IgD-negative memory B cell (primary cell): ENCODE measurements at regions not wholly inside any gene's neighbourhood (a gene's known extent, or its start where the extent isn't known, plus 50 kb on each side); places are given as distances from the start of the nearest gene placed in this dataset.
"Not testable (repeated sequence)": the region's sequence is repeated elsewhere in the genome, so short reads cannot be mapped to it uniquely, and the experiment has no call there.

Source experiments
- H3K27ac Mint-ChIP-seq, 3 donors: one replicate each; pipeline ENCODE4 v1.8.0; 2020 to 2022; ENCODE audit warnings: mild to moderate bottlenecking in 3 of 3, mixed read lengths in 3 of 3, moderate library complexity in 1 of 3
- H3K27me3 Mint-ChIP-seq: one replicate; pipeline ENCODE4 v1.8.0; 2021; ENCODE audit warnings: mixed read lengths
- H3K36me3 Mint-ChIP-seq: one replicate; pipeline ENCODE4 v1.8.0; 2020; ENCODE audit warnings: mild to moderate bottlenecking, mixed read lengths
- H3K4me1 Mint-ChIP-seq, 3 donors: one replicate each; pipeline ENCODE4 v1.8.0; 2020 to 2022; ENCODE audit warnings: mixed read lengths in 3 of 3, mild to moderate bottlenecking in 1 of 3
- H3K4me3 Mint-ChIP-seq, 4 donors: one replicate each; pipeline ENCODE4 v1.8.0; 2020 to 2022; ENCODE audit warnings: mild to moderate bottlenecking in 4 of 4, mixed read lengths in 4 of 4, moderate library complexity in 3 of 4
- H3K9me3 Mint-ChIP-seq, 3 donors: one replicate each; pipeline ENCODE4 v1.8.0; 2020 to 2021; ENCODE audit warnings: mixed read lengths in 3 of 3, mild to moderate bottlenecking in 1 of 3

- not testable (repeated sequence) for H3K4me3 Mint-ChIP-seq, H3K27me3 Mint-ChIP-seq, H3K4me1 Mint-ChIP-seq, H3K27ac Mint-ChIP-seq, H3K36me3 Mint-ChIP-seq, H3K9me3 Mint-ChIP-seq
Measured at GRCh38 chr21:5975719-5976118, 4545.7 kb upstream of the TPTE start.

- H3K4me3 Mint-ChIP-seq, H3K9me3 Mint-ChIP-seq, H3K27me3 Mint-ChIP-seq, H3K4me1 Mint-ChIP-seq, H3K36me3 Mint-ChIP-seq, H3K27ac Mint-ChIP-seq: not testable (repeated sequence)
Measured at GRCh38 chr21:5997586-5997985, 4523.8 kb upstream of the TPTE start.

- not testable (repeated sequence) for H3K4me1 Mint-ChIP-seq, H3K36me3 Mint-ChIP-seq, H3K4me3 Mint-ChIP-seq, H3K27me3 Mint-ChIP-seq, H3K27ac Mint-ChIP-seq, H3K9me3 Mint-ChIP-seq
Measured at GRCh38 chr21:6015422-6016057, 4505.8 kb upstream of the TPTE start.

GRCh38 chr21:6020460-6020859, 4500.9 kb upstream of the TPTE start:
- H3K36me3 Mint-ChIP-seq, H3K4me3 Mint-ChIP-seq, H3K4me1 Mint-ChIP-seq, H3K9me3 Mint-ChIP-seq, H3K27me3 Mint-ChIP-seq, H3K27ac Mint-ChIP-seq: not testable (repeated sequence)

DNA sequence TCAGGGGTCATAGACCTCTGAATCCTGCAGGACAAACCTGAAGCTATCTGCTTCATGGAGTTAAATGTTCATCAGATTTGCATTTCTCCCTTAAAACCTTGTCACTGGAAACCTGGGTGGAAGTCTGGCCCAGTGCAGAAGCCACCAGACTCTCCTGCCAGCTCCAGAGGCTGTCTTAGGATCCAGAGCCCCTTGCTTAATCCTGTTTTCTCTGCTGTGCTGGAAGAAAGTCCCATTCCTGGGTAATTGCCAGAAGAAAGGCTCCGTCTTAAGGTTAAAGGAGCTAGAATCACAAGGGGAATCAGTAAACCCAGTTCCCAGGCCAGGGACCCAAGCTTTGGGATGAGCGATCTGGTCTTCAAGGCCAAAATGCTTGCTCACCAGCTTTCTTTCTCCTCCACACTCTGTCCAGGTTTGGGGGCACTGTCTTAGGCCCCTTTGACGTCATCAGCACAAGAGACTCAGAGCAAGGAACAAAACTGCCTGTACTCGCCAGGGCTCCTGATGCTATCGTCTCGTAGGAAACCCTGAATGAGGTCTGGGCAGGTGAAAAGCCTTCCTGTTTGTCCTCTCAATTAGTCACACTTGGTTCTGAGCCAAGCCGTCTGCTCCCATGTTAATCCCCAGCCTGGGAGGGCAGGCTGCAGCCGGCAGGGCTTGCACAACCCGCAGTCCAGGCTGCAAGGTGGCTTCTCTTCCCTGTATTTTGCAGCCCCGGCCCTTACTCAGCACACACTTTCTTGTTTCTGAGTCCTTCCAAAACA, 4500.2 kb upstream of the TPTE start:
- not testable (repeated sequence) for H3K27me3 Mint-ChIP-seq, H3K4me3 Mint-ChIP-seq, H3K36me3 Mint-ChIP-seq, H3K9me3 Mint-ChIP-seq, H3K4me1 Mint-ChIP-seq, H3K27ac Mint-ChIP-seq

GRCh38 chr21:6021717-6022270, 4499.6 kb upstream of the TPTE start:
- not testable (repeated sequence) for H3K4me1 Mint-ChIP-seq, H3K36me3 Mint-ChIP-seq, H3K4me3 Mint-ChIP-seq, H3K27me3 Mint-ChIP-seq, H3K27ac Mint-ChIP-seq, H3K9me3 Mint-ChIP-seq

- H3K27me3 Mint-ChIP-seq, H3K4me3 Mint-ChIP-seq: not testable (repeated sequence)
Measured at GRCh38 chr21:6023331-6023730, 4498.1 kb upstream of the TPTE start.

DNA sequence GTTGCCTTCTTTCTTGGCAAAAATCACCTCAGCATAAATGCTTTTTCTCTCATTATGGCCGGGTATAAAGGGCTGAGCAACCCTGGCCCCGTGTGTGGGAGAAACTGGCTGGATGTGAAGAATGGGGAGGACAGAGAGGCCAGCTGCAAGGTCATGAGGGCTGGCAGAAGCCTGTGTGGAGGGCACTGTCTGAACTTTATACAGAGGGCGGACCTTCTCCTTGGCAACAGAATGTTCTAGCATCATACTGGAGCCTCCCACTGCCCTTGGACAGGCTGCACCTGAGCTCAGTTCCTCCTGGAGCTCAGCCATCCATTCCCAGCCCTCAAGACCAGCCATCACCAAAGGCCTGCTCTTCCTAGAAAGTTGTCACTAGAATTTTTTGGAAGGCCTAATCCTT, 4496.2 kb upstream of the TPTE start:
- not testable (repeated sequence) for H3K4me1 Mint-ChIP-seq, H3K4me3 Mint-ChIP-seq, H3K27ac Mint-ChIP-seq, H3K27me3 Mint-ChIP-seq, H3K9me3 Mint-ChIP-seq, H3K36me3 Mint-ChIP-seq

More at GRCh38 chr21:6023331-6023730, 4498.1 kb upstream of the TPTE start:
- not testable (repeated sequence) for H3K9me3 Mint-ChIP-seq, H3K4me1 Mint-ChIP-seq, H3K36me3 Mint-ChIP-seq, H3K27ac Mint-ChIP-seq

- not testable (repeated sequence) for H3K9me3 Mint-ChIP-seq, H3K4me3 Mint-ChIP-seq, H3K4me1 Mint-ChIP-seq
Measured at GRCh38 chr21:6027497-6027896, 4493.9 kb upstream of the TPTE start.

GRCh38 chr21:6034124-6034678, 4487.2 kb upstream of the TPTE start:
- not testable (repeated sequence) for H3K9me3 Mint-ChIP-seq, H3K4me3 Mint-ChIP-seq, H3K4me1 Mint-ChIP-seq, H3K27me3 Mint-ChIP-seq, H3K36me3 Mint-ChIP-seq, H3K27ac Mint-ChIP-seq

More at GRCh38 chr21:6027497-6027896, 4493.9 kb upstream of the TPTE start:
- H3K36me3 Mint-ChIP-seq, H3K27ac Mint-ChIP-seq, H3K27me3 Mint-ChIP-seq: not testable (repeated sequence)

- not testable (repeated sequence) for H3K27ac Mint-ChIP-seq, H3K4me1 Mint-ChIP-seq, H3K36me3 Mint-ChIP-seq, H3K4me3 Mint-ChIP-seq, H3K9me3 Mint-ChIP-seq, H3K27me3 Mint-ChIP-seq
Measured at GRCh38 chr21:6034820-6035473, 4486.4 kb upstream of the TPTE start.

- not testable (repeated sequence) for H3K27me3 Mint-ChIP-seq, H3K4me1 Mint-ChIP-seq, H3K9me3 Mint-ChIP-seq, H3K27ac Mint-ChIP-seq, H3K36me3 Mint-ChIP-seq, H3K4me3 Mint-ChIP-seq
Measured at GRCh38 chr21:6035474-6036155, 4485.8 kb upstream of the TPTE start.

- H3K27ac Mint-ChIP-seq, H3K9me3 Mint-ChIP-seq, H3K4me3 Mint-ChIP-seq, H3K4me1 Mint-ChIP-seq, H3K36me3 Mint-ChIP-seq, H3K27me3 Mint-ChIP-seq: not testable (repeated sequence)
Measured at GRCh38 chr21:6039224-6039623, 4482.2 kb upstream of the TPTE start.

- H3K27me3 Mint-ChIP-seq, H3K4me1 Mint-ChIP-seq: not testable (repeated sequence)
Measured at GRCh38 chr21:6040095-6040494, 4481.3 kb upstream of the TPTE start.

GRCh38 chr21:6043430-6044275, 4477.7 kb upstream of the TPTE start:
- H3K27me3 Mint-ChIP-seq, H3K4me3 Mint-ChIP-seq, H3K27ac Mint-ChIP-seq, H3K36me3 Mint-ChIP-seq, H3K4me1 Mint-ChIP-seq, H3K9me3 Mint-ChIP-seq: not testable (repeated sequence)

More at GRCh38 chr21:6040095-6040494, 4481.3 kb upstream of the TPTE start:
- not testable (repeated sequence) for H3K36me3 Mint-ChIP-seq, H3K9me3 Mint-ChIP-seq, H3K27ac Mint-ChIP-seq, H3K4me3 Mint-ChIP-seq
